Thyroid gland (tissue), 4 donors: ENCODE measurements at regions not wholly inside any gene's neighbourhood (a gene's known extent, or its start where the extent isn't known, plus 50 kb on each side); places are given as distances from the start of the nearest gene placed in this dataset.

Experiments
- DNase-seq, 2 donors: peaks; one replicate each; pipeline ENCODE4 v3.0.0-alpha.2; 2019
- H3K27ac ChIP-seq, 3 donors: fragments of 200-600 bp; sonication (generic); 1 replicate in 2 of 3; 2 replicates in 1 of 3; pipeline ENCODE4 v1.5.1; 2016 to 2019; ENCODE audit warnings: mild to moderate bottlenecking in 1 of 3, moderate library complexity in 1 of 3
- H3K27me3 ChIP-seq: fragments of 200-600 bp; sonication (generic); one replicate; pipeline ENCODE4 v1.5.1; 2019
- H3K36me3 ChIP-seq, 2 donors: fragments of 200-600 bp; sonication (generic); one replicate each; pipeline ENCODE4 v1.5.1; 2016 to 2019
- H3K4me1 ChIP-seq, 2 donors: fragments of 200-600 bp; sonication (generic); one replicate each; pipeline ENCODE4 v1.5.1; 2017 to 2019
- H3K4me3 ChIP-seq, 3 donors: fragments of 200-600 bp; sonication (generic); replicated peaks in 1 of 3; 1 replicate in 2 of 3; 2 replicates in 1 of 3; pipeline ENCODE4 v1.5.1; 2016; ENCODE audit warnings: mild to moderate bottlenecking in 1 of 3
- H3K9me3 ChIP-seq: fragments of 200-600 bp; sonication (generic); one replicate; pipeline ENCODE4 v1.5.1; 2017
- POLR2A ChIP-seq, 2 donors: fragments of 450-650 bp; IDR thresholded peaks; one replicate each; pipeline ENCODE4 v1.6.1; 2017; ENCODE audit warnings: antibody characterized with exemption in 2 of 2, mild to moderate bottlenecking in 2 of 2, moderate library complexity in 1 of 2
- WGBS, 2 donors: methylation state at CpG; one replicate each; pipeline ENCODE4 v1.1.5; 2017; 5-methylcytosine and 5-hydroxymethylcytosine counted together
- intact Hi-C: fragments of 100-400 bp; cut with DNase I; formaldehyde crosslinking; loops from one replicate; pipeline ENCODE4 v1.15.1; 2023
- TF ChIP-seq, protein P1 (sequence below), 6 experiments: fragments of 200-600 bp in 3 of 6; fragments of 450-650 bp in 3 of 6; sonication (generic) in 3 of 6; IDR thresholded peaks; one replicate each; pipeline ENCODE4 v1.5.1; 2016 to 2019; ENCODE audit warnings: antibody characterized with exemption in 6 of 6, mild to moderate bottlenecking in 2 of 6, inconsistent platforms in 1 of 6, moderate library complexity in 1 of 6

DNA sequence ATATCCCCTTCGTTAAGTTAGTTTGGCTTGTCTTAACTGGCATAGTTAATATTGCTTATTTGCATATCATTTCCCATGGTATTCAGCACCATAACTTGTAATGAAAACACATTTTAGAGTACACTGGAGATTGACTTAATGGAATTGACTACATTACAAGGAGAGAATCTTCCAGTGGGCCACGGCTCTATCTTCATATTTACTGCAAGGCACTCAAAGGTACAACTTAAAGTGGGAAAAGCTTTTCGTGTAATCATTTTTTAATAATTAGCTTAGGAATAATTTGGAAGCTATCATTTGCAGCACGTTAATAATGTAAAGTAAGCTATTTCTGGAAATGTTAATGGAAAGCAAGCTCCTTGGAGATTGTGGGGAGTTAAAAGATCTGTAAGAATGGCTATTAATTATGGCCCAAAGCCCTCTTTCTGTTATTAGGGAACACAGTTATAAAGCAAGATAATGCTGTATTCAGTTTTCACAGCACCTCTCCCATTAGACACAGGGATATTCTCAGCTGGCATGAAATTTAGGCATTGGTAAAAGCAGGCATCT, 551.5 kb upstream of the RGMA start:
- Histone ChIP-seq H3K4me1 (no peaks in the 10 kb centered on the region), H3K27me3 (no peaks in the 10 kb centered on the region), H3K9me3 (no peaks in the 10 kb centered on the region), H3K4me3 (no peak overlapping the region), H3K27ac (no peak overlapping the region), H3K36me3 (no peaks in the 10 kb centered on the region)
- intact Hi-C loops = no loop called here
- no peak for DNase-seq
- WGBS, 2 donors = 88% methylated on average over 4 of the region's 4 CpGs
- TF ChIP-seq POLR2A (IDR thresholded peaks at IDR 0.05) = no peak
- TF ChIP-seq, protein P1, sequence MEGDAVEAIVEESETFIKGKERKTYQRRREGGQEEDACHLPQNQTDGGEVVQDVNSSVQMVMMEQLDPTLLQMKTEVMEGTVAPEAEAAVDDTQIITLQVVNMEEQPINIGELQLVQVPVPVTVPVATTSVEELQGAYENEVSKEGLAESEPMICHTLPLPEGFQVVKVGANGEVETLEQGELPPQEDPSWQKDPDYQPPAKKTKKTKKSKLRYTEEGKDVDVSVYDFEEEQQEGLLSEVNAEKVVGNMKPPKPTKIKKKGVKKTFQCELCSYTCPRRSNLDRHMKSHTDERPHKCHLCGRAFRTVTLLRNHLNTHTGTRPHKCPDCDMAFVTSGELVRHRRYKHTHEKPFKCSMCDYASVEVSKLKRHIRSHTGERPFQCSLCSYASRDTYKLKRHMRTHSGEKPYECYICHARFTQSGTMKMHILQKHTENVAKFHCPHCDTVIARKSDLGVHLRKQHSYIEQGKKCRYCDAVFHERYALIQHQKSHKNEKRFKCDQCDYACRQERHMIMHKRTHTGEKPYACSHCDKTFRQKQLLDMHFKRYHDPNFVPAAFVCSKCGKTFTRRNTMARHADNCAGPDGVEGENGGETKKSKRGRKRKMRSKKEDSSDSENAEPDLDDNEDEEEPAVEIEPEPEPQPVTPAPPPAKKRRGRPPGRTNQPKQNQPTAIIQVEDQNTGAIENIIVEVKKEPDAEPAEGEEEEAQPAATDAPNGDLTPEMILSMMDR (IDR thresholded peaks at IDR 0.05) = no peak

DNA sequence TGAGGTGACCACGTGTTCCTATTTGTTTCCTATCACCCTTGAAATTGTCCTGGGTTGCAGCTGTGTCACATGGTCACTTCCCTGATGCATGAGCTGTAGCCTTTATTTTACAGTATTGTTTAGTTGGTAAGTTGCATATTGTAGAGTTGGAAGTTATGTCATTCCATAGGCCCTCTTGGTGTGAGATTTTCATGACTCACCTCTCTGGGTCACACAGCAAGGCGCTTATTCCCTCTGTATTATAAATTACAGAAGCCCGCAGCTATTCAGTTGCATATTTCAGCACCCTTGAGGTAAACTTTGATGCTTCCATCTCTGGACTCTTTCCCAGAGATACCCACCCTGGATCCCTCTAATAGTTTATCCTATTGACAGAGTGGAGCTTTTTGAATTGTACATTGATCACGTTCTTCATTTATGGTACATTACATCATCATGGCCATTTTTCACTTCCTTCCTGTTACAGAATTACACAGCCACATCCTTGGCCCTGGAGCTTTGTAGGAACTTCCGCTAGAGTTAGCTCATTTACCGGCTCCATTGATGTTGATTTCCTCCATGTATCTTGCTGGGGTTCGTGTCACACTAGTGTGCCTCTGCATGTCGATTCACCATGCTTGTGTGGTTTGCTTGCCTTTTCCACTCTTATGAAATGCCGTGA, 543.1 kb upstream of the RGMA start:
- Histone ChIP-seq H3K36me3 (no peaks in the 10 kb centered on the region), H3K9me3 (no peaks in the 10 kb centered on the region), H3K27ac (no peak overlapping the region), H3K4me3 (no peak overlapping the region), H3K27me3 (no peaks in the 10 kb centered on the region), H3K4me1 (no peaks in the 10 kb centered on the region)
- 86 to 87% methylated on average over 9 of the region's 9 CpGs for WGBS, 2 donors
- intact Hi-C loops = no loop called here
- no peak for DNase-seq
- TF ChIP-seq, protein P1 (IDR thresholded peaks at IDR 0.05) = no peak
- no peak for TF ChIP-seq POLR2A (IDR thresholded peaks at IDR 0.05)

DNA sequence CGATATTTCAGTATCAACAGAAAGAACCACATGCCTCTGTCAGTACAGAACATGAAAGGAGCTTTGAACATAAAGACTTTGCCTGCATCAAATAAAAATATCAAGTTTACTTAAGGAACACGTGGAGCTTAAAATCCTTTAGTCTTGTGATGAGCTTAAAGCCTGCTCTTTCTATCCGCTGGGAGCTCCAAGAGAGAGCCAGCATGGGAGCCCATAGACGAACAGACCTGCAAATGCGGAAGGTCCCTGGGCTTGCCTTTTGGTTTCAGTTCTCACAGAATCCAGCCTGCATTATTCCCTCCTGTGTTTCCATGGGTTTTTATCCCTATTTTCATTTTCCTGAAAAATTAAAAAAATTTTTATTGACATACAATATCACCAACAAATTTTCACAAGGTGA, 530.6 kb upstream of the RGMA start:
- Histone ChIP-seq H3K27ac (no peak overlapping the region), H3K36me3 (no peaks in the 10 kb centered on the region), H3K4me1 (no peaks in the 10 kb centered on the region), H3K9me3 (no peaks in the 10 kb centered on the region), H3K4me3 (no peak overlapping the region), H3K27me3 (no peaks in the 10 kb centered on the region)
- DNase-seq = no peak
- 70 to 78% methylated on average over 5 of the region's 5 CpGs for WGBS, 2 donors
- intact Hi-C loops = no loop called here
- TF ChIP-seq POLR2A (IDR thresholded peaks at IDR 0.05) = no peak
- TF ChIP-seq, protein P1 (IDR thresholded peaks at IDR 0.05) = no peak

GRCh38 chr15:93617443-93617842, 528.4 kb upstream of the RGMA start:
- H3K27ac ChIP-seq = no peak overlapping the region
- TF ChIP-seq POLR2A (IDR thresholded peaks at IDR 0.05) = no peak
- TF ChIP-seq, protein P1 (IDR thresholded peaks at IDR 0.05) = no peak
- H3K9me3 ChIP-seq = no peaks in the 10 kb centered on the region
- intact Hi-C loops = no loop called here
- H3K4me3 ChIP-seq = no peak overlapping the region
- H3K27me3 ChIP-seq = no peaks in the 10 kb centered on the region
- no peaks in the 10 kb centered on the region for H3K4me1 ChIP-seq
- no peak for DNase-seq
- no peaks in the 10 kb centered on the region for H3K36me3 ChIP-seq

DNA sequence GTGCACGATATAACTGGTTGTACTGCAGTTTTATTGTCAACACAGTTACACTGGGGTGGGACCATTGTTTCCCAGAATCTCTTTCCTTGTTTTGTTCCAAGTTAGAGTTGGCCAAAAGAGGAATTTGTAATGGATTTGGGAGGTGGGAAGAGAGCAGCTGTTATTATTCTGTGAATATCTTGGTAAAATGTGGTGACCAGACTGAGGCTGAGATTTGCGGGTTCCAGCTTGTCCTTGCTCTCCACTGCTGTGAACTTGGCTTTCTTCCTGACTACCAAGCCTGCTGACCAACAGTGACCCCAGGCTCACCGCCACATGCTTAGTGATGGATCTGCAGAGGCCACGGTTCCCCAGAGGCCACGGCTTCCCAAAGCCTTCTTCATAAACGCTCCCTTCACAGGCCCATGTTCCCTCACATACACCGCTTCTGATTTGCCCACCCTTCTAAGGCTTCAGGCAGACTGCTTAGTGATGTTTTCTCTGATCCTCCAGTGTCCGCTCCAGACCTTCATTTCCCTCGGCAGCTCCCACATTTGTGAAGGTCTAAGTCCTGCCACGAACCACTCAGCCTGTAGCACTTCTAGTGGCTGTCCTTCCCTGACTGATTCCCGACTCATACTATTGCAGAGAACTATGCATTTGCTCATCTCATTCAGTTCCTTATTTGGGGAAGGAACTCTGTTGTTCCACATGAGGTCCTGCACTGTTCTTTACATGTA, 525.5 kb upstream of the RGMA start:
- H3K4me1 ChIP-seq = no peaks in the 10 kb centered on the region
- H3K36me3 ChIP-seq = no peaks in the 10 kb centered on the region
- DNase-seq = no peak
- intact Hi-C loops = no loop called here
- WGBS, 2 donors = 76 to 80% methylated on average over 11 of the region's 11 CpGs
- H3K27me3 ChIP-seq = no peaks in the 10 kb centered on the region
- H3K4me3 ChIP-seq = no peak overlapping the region
- TF ChIP-seq, protein P1 (IDR thresholded peaks at IDR 0.05) = no peak
- no peak for TF ChIP-seq POLR2A (IDR thresholded peaks at IDR 0.05)
- H3K9me3 ChIP-seq = no peaks in the 10 kb centered on the region
- no peak overlapping the region for H3K27ac ChIP-seq
